ENCODE measurements at regions not wholly inside any gene's neighbourhood (a gene's known extent, or its start where the extent isn't known, plus 50 kb on each side); places are given as distances from the start of the nearest gene placed in this dataset.

GRCh38 chr20:7346562-7346961 is 579.1 kb downstream of the BMP2 start:
- DNase-seq = no peak

DNA sequence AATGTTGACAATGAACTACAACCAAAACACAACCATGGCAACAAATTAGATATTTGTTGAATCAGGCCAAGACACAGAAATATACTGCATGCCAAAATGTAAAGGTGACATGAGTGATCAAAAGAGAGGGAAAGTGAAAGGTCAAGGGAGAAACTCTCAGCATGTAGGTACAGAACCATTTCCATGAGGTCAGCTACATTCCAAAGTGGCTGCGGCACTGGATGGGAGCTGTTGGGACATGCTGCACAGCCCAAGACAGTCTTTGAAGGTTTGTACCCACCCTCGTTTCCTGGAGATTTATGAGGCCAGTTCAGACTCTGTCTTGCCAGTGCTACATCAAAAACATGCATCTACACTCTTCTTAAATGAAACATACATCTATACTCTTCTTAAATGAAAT is 579.9 kb downstream of the BMP2 start:
- no peak for DNase-seq

DNA sequence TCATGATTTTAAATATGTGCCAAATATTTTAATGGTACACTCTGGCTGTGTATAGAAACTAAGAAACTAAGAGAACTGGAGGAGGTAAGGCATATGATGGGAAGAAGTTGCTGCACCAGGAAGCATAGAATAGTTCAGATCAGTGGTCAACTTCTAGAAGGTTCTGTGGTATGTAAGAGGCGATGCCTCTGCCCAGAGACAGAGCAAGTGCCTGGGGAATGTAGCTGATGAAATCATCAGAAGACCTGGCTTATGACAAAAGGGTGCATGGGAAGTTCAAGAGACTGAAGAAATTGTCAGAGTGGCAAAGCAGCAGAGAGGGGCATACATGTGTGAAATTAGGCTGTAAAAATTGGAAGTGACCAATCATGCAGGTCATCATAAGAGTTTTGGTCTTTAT is 580.8 kb downstream of the BMP2 start:
- DNase-seq = no peak

DNA sequence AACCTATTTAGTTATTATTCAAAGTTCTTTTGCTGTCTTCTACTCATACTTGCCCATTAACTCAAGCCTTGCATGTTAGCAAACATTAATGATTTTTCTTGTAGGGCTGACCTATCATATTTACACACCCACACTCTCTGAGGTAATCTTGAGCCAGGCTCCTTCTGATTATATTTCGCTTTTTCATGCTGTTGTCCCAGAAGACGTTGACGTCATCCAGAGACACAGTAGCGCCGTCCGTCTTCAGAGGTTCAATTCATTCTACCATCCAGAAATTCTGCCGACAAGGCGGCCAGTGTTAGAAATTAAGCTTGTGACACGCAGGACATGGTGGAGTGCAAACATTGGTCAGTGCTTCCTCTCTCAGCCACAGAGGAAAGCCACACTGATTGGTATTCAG is 584.7 kb downstream of the BMP2 start:
- no peak for DNase-seq

DNA sequence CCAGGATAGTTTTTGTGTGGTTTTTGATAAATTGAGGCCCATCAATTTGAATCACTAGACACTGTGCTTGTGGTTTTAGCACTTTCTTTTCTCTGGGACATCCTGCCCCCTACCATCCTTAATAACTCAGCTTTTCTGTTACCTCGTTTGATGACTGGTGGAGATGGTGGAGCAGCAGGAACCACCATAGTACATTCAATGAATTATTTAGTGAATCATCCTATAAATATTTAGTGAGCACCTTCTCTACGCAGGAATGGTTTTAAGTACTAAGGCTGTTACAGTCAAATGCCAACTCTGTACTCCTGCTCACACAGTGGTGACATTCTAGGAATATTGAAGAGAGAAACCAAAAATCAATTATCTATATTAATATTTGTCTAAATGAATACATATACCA is 585.2 kb downstream of the HAO1 start:
- no peak for DNase-seq

- DNase-seq = no peak
Measured at GRCh38 chr20:7358670-7359069, 581.6 kb downstream of the HAO1 start.

GRCh38 chr20:7359739-7360138 is 580.5 kb downstream of the HAO1 start:
- no peak for DNase-seq

DNA sequence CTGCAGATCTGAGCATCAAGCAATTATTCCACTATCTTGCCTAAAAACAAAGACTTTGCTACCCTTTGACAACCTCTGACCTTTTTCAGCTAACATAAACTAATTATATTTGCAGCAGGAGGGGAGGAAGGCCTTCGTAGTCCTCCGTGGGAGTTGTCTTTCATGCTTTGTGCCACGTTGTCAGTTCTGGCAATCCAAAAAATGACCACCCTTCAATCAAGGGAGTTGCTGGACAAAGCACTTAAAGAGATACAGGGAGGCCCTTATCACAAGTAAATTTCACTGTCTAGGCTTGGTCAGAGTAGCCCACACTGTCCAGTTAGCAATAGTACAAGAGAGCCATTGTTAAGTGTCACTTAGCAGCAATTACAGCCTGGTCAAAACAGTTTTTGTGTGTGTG is 578.9 kb downstream of the HAO1 start:
- DNase-seq = no peak

DNA sequence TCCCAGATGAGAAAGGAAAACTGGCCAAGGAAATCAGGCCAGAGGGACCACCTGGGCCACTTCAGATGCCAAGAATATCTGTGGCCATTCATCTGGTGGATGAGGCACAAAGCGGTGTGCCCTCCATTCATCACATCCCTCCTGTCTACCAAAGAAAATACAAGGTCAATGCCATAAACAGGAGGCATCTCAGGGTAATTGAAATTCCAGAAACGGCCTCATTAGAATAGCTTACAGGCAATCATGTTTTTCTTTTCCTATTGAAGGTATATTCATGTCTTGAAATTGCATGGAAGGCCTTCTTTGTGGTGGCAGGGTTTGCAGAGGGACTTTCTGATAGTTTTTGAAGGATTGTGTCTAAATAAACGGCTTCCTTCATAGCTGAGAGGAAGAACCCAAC is 578.3 kb downstream of the HAO1 start:
- no peak for DNase-seq

- DNase-seq = no peak
Measured at GRCh38 chr20:7362601-7363000, 577.7 kb downstream of the HAO1 start.

- no peak for DNase-seq
Measured at GRCh38 chr20:7366189-7366588, 574.1 kb downstream of the HAO1 start.

DNA sequence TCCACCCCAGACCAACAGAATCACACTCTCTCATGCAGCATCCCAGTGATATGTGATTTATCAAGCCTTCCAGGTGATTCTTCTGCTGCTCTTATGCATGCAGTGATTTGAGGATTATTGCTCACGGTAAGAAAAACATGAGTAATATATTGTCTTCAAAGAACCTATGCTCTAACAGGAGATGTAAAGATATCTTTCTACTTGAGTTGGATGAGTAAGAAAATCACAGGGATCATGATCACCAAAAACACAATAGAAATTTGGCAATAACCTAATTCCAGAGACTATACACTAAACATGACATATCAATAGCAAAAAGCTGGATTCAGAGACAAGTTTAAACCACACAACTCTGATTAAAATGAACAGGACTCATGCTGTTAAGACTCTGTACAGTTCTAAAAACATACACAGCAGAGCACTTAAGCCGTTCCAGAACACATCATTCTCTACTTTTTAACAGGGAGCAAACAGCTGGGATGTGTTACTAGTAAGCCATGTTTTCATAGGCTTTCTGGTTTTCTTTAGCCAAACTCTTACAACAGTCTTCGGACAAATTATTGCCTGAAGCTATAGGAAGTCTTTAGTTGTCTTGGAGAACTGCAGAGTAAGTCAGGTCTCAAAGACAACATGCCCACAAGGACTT is 568.6 kb downstream of the HAO1 start:
- DNase-seq = no peak

DNA sequence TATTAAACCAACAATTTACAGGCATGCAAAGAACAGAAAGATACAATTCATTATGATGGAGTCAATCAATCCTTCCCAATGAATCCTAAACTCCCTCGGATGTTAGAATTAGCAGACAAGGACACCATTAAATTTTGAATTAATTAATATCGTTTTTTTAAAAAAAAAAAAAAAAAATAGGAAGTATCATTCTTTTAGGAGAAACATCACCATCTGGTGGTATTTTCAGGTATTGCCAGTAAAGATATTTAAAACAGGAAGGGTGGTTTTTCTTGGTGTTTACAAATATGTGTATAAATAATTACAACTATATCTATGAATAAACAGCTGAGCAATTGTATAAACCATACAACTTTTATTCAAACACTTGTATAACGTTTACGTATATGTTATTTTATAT is 564.4 kb downstream of the HAO1 start:
- no peak for DNase-seq

GRCh38 chr20:7378864-7379605 is 561.2 kb downstream of the HAO1 start:
- no peak for DNase-seq

DNA sequence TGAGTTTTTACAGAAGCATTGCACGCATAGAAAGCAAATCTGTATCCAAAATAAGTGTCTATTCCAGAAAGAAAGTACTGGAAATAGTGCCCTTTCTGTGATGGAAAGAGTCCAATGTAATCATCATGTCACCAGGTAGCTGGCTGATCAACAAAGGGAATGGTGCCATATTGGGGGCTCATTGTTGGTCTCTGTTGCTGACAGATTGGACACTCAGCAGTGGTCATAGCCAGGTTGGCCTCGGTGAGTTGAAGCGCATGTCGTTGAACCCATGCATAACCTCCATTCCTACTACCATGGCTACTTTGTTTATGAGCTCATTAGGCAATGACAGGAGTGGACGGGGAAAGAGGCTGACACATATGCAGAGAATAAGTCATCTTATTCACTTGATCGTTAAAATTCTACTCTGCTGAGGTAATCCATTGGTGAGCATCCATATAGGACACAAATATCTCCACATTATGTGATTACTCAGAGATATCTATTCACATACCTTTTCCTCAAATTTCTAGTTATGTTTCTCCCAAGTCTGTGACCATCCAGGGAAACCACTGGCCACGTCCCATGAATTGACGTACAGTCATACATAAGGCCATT is 560.5 kb downstream of the HAO1 start:
- no peak for DNase-seq

GRCh38 chr20:7383216-7383615 is 557.0 kb downstream of the HAO1 start:
- no peak for DNase-seq

DNA sequence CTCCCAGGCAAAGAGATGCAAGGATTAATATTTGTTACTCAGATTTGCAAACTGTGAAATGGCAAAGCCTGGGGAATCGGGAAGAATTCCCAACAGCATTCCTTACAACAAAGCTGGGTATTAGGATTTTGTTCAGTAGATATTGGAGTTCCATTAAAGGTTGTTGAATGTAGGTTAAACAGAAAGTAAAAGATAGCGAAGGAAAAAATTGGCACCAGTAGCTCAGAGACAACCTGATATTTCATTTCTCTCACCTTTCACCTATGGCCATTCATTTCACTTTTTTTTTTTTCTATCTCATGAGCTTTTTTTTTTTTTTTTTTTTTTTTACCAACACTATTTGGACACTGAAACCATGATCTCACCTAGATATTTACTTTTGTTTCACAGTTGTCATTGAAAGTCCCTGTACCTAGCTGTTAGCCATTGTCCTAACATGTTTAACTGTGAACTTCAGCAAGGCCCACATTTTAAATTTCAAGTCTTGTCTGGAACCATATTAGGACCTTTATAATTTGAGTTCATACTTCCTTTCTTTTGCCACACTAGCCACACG is 552.5 kb downstream of the HAO1 start:
- no peak for DNase-seq

DNA sequence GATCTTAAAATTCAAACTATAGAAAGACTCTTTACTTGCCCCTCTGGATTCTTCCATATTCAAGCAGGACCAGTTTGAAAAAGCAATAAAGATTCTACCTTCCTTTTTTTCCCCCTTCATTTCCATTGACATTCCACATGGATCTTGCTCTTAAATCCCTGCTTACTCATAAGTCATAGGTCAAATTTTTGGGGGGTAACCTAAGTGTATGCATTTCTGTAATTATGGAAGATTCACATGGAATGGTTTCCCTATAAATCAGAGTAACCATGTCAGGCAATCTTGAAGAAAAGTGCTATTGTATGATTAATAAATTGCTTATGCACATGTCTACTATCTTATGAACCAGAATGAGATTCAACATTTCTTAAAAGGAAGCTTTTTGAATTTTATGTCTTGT is 551.0 kb downstream of the HAO1 start:
- no peak for DNase-seq

DNA sequence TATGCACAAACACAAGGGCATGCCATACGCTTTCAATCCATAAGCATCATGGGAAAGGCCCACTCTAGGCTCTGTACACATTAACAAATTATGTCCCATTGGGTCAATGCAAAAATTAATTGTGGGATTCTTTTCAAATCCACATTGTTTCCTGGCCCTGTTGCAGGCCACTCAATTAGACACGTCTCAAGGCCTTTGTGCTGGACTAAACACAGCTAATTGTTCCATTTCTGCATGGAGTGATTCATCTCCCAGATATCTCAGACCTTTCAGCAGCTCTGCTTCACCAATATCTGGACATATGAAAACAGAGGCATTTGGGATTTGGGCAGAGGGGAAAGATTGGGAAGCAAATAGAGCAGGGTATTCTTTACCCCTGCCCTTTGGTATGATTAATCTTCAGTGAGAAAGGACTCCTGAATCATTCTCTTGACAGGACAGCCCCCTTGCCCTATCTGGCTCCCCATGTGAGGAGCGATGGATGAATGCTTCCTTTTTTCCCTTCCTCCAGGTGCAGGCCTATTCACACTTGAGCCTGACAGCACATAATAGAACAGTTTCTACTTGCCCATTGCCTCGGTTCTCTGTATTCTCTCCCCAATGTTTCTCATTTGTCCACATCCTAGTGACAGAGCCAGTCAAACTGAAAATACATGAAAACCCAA is 547.6 kb downstream of the HAO1 start:
- DNase-seq = no peak

- DNase-seq = no peak
Measured at GRCh38 chr20:7399114-7399513, 541.1 kb downstream of the HAO1 start.

- no peak for DNase-seq
Measured at GRCh38 chr20:7399575-7399974, 540.7 kb downstream of the HAO1 start.

DNA sequence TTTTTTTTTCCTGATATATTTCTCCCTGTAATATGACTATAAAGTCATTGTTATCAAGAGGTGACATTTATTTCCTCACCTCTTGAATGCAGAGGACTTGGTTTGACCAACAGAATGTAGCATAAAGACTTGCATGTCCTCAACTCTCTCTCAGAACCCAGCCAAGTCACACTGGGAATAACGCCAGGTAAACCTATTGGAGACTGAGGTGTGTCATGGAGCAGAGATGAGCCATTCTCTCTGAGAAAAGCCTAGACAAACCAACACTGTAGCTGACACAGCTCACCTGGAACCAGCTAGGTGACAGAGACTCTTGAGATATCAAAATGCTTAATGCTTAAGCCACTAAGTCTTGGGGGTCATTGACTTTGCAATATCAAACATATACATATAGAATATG is 533.6 kb downstream of the HAO1 start:
- no peak for DNase-seq

DNA sequence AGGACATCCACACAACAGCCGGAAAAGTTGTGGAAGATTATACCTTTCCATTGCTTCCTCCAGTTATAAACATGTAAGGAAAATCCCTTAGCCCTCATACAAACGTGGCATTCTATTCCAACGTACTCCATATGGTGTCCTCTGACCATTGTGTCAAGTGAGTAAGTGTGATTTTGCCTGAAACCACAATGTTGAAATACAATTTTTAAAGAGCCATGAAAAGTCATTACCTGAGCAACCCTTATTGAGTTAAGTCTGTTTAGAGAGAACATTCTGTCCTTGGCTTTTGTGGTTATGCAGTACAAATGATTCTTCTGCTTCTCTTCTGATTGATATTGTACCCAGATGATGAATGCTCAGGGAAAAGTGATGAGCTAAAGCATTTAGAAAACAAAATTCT is 530.1 kb downstream of the HAO1 start:
- DNase-seq = no peak
